GM23338 (cell line): ENCODE measurements at regions not wholly inside any gene's neighbourhood (a gene's known extent, or its start where the extent isn't known, plus 50 kb on each side); places are given as distances from the start of the nearest gene placed in this dataset.

Source experiments
- ATAC-seq: fragments of 200-7000 bp; cut with Tn5 transposase; 3 replicates; pipeline ENCODE4 v1.9.1; 2020
- DNase-seq: peaks from one replicate; pipeline ENCODE4 v3.0.0-alpha.2; 2015; ENCODE audit warnings: low spot score
- H2AFZ ChIP-seq: fragments of 200-600 bp; sonication (generic); 2 replicates; pipeline ENCODE4 v1.8.0; 2016; ENCODE audit warnings: antibody characterized with exemption, mild to moderate bottlenecking, moderate library complexity
- H3F3A ChIP-seq: fragments of 200-600 bp; sonication (generic); replicated peaks from 2 replicates; pipeline ENCODE4 v1.8.0; 2017; ENCODE audit warnings: antibody characterized with exemption, mixed run types, low read depth
- H3K27ac ChIP-seq: fragments of 200-600 bp; sonication (generic); 2 replicates; pipeline ENCODE4 v1.6.1; 2016; ENCODE audit warnings: low read depth
- H3K27me3 ChIP-seq: fragments of 200-600 bp; sonication (generic); 2 replicates; pipeline ENCODE4 v1.8.0; 2016; ENCODE audit warnings: mild to moderate bottlenecking, mixed run types, moderate library complexity; ENCODE audit not compliant: insufficient read depth
- H3K36me3 ChIP-seq: fragments of 200-600 bp; sonication (generic); 2 replicates; pipeline ENCODE4 v1.8.0; 2016; ENCODE audit warnings: mild to moderate bottlenecking; ENCODE audit not compliant: insufficient read depth
- H3K4me1 ChIP-seq: fragments of 200-600 bp; sonication (generic); 2 replicates; pipeline ENCODE4 v1.8.0; 2016; ENCODE audit warnings: mild to moderate bottlenecking, moderate library complexity; ENCODE audit not compliant: insufficient read depth
- H3K4me2 ChIP-seq: fragments of 200-600 bp; sonication (generic); 2 replicates; pipeline ENCODE4 v1.7.1; 2017; ENCODE audit warnings: mixed run types
- H3K4me3 ChIP-seq: fragments of 200-600 bp; sonication (generic); 2 replicates; pipeline ENCODE4 v1.6.1; 2016; ENCODE audit warnings: mixed run types
- H3K79me2 ChIP-seq: fragments of 200-600 bp; sonication (generic); replicated peaks from 2 replicates; pipeline ENCODE4 v1.8.0; 2017; ENCODE audit warnings: mild to moderate bottlenecking; ENCODE audit not compliant: insufficient read depth
- H3K9me2 ChIP-seq: fragments of 200-600 bp; sonication (generic); 2 replicates; pipeline ENCODE4 v1.8.0; 2017; ENCODE audit not compliant: insufficient read depth
- H4K20me1 ChIP-seq: fragments of 200-600 bp; sonication (generic); replicated peaks from 2 replicates; pipeline ENCODE4 v1.8.0; 2017; ENCODE audit warnings: mild to moderate bottlenecking; ENCODE audit not compliant: insufficient read depth
- H3K27ac Mint-ChIP-seq: 2 replicates; pipeline ENCODE4 v1.8.0; 2020; ENCODE audit warnings: inconsistent platforms, mild to moderate bottlenecking, moderate library complexity, mixed read lengths
- H3K27me3 Mint-ChIP-seq: 3 replicates; pipeline ENCODE4 v1.8.0; 2022; ENCODE audit warnings: low read depth, mild to moderate bottlenecking, moderate library complexity, mixed read lengths, inconsistent platforms; ENCODE audit not compliant: insufficient read depth, poor library complexity
- H3K36me3 Mint-ChIP-seq: 3 replicates; pipeline ENCODE4 v1.8.0; 2021; ENCODE audit warnings: low read depth, mild to moderate bottlenecking, inconsistent platforms, moderate library complexity, mixed read lengths
- H3K4me1 Mint-ChIP-seq: 3 replicates; pipeline ENCODE4 v1.8.0; 2020; ENCODE audit warnings: mild to moderate bottlenecking, inconsistent platforms, mixed read lengths
- H3K4me3 Mint-ChIP-seq: 3 replicates; pipeline ENCODE4 v1.8.0; 2021; ENCODE audit warnings: moderate library complexity, mild to moderate bottlenecking, inconsistent platforms, mixed read lengths
- H3K9me3 Mint-ChIP-seq: 3 replicates; pipeline ENCODE4 v1.8.0; 2020; ENCODE audit warnings: moderate library complexity, mild to moderate bottlenecking, inconsistent platforms, mixed read lengths
- EZH2 ChIP-seq: fragments of 200-600 bp; sonication (generic); IDR thresholded peaks from one replicate; pipeline ENCODE4 v1.8.0; 2017; ENCODE audit warnings: antibody characterized with exemption, mild to moderate bottlenecking, low read depth; ENCODE audit not compliant: unreplicated experiment
- JUNB ChIP-seq: IDR thresholded peaks from one replicate; pipeline ENCODE4 v1.6.1; 2016; ENCODE audit warnings: antibody characterized with exemption; ENCODE audit not compliant: unreplicated experiment
- POLR2AphosphoS5 ChIP-seq: IDR thresholded peaks from 2 replicates; pipeline ENCODE4 v1.6.1; 2016; ENCODE audit warnings: antibody characterized with exemption, low read depth
- TF ChIP-seq, protein P1 (sequence below): IDR thresholded peaks from one replicate; pipeline ENCODE4 v1.6.1; 2018; ENCODE audit warnings: antibody characterized with exemption; ENCODE audit not compliant: unreplicated experiment
- TF ChIP-seq, protein P2 (sequence below): fragments of 250-450 bp; sonication (Bioruptor Pico); IDR thresholded peaks from 2 replicates; pipeline ENCODE4 v1.5.0; 2020; ENCODE audit warnings: mild to moderate bottlenecking, moderate library complexity

DNA sequence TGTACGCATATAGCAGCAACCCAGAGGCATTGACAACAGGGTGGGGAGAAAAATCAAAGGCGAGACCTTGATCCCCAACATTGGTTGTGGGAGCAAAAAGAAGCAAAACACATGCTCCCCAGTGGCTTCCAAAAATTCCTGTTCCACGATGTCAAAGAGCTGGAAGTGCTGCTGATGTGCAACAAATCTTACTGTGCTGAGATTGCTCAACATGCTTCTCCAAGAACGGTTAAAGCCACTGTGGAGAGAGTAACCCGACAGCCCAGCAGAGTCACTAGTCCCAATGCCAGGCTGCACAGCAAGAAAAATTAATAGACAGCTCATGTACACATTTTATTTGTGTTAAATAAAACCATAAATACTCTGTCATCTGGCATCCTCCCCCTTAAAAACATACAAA is 179.9 kb upstream of the PFN2 start (continued):
- TF ChIP-seq, protein P1, sequence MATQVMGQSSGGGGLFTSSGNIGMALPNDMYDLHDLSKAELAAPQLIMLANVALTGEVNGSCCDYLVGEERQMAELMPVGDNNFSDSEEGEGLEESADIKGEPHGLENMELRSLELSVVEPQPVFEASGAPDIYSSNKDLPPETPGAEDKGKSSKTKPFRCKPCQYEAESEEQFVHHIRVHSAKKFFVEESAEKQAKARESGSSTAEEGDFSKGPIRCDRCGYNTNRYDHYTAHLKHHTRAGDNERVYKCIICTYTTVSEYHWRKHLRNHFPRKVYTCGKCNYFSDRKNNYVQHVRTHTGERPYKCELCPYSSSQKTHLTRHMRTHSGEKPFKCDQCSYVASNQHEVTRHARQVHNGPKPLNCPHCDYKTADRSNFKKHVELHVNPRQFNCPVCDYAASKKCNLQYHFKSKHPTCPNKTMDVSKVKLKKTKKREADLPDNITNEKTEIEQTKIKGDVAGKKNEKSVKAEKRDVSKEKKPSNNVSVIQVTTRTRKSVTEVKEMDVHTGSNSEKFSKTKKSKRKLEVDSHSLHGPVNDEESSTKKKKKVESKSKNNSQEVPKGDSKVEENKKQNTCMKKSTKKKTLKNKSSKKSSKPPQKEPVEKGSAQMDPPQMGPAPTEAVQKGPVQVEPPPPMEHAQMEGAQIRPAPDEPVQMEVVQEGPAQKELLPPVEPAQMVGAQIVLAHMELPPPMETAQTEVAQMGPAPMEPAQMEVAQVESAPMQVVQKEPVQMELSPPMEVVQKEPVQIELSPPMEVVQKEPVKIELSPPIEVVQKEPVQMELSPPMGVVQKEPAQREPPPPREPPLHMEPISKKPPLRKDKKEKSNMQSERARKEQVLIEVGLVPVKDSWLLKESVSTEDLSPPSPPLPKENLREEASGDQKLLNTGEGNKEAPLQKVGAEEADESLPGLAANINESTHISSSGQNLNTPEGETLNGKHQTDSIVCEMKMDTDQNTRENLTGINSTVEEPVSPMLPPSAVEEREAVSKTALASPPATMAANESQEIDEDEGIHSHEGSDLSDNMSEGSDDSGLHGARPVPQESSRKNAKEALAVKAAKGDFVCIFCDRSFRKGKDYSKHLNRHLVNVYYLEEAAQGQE = no peak

DNA sequence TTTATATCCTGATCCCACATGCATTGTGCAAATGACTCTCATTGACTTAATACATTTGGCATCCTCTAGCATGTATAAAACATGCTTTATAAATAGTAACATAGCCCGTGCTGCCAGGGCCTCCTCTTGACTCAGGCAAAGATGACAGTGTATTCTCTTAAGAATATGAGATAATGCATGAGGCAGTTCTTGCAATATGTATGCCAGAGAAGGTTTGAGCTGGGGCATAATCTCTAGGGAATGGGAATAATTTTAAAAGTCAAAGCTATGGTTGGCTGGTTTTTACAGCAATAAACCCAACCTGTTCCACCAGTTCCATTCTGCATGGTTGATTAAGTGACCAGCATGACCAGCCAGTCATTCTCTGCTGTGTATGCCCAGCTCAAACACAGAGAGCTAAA is 179.0 kb upstream of the PFN2 start:
- Histone ChIP-seq H3K27me3 (no peaks in the 10 kb centered on the region), H3K4me2 (no peak overlapping the region), H2AFZ (no peak overlapping the region), H3K79me2 (no peaks in the 10 kb centered on the region), H3K4me1 (no peaks in the 10 kb centered on the region), H3K36me3 (no peaks in the 10 kb centered on the region), H3K9me2 (no peaks in the 10 kb centered on the region), H4K20me1 (no peaks in the 10 kb centered on the region), H3K27ac (no peak overlapping the region), H3F3A (no peaks in the 10 kb centered on the region), H3K4me3 (no peak overlapping the region)
- H3K9me3 Mint-ChIP-seq = no peaks in the 10 kb centered on the region
- ATAC-seq (no peak), DNase-seq (no peak)
- no peak for TF ChIP-seq POLR2AphosphoS5
- no peak overlapping the region for H3K4me3 Mint-ChIP-seq
- H3K27me3 Mint-ChIP-seq = no peaks in the 10 kb centered on the region
- H3K27ac Mint-ChIP-seq = no peak overlapping the region
- H3K4me1 Mint-ChIP-seq = peaks cover 2% of the 10 kb centered on the region; the same call in 1 of the 3 replicates
- H3K36me3 Mint-ChIP-seq = no peaks in the 10 kb centered on the region

DNA sequence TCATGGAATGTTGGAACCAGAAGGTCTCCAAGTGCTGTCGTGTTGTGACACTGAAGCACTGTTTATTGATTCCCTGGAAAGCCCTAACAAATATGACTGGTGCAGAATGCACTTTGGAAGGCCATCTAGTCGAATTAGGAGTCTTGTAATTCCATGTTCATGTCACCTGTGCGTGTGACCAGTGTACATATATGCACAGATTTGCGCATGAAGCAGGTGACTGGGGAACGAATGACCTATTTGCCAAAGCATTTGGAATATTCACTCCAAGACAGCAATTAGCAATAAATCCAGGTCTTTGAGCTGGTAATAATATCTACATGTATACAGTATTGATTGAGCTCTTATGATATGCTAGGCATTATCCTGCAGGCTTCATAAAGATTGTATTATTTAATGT is 177.5 kb upstream of the PFN2 start:
- Mint-ChIP-seq H3K4me3 (no peak overlapping the region), H3K27ac (no peak overlapping the region), H3K27me3 (no peaks in the 10 kb centered on the region), H3K36me3 (no peaks in the 10 kb centered on the region), H3K4me1 (peaks cover 2% of the 10 kb centered on the region; the same call in 1 of the 3 replicates), H3K9me3 (no peaks in the 10 kb centered on the region)
- Histone ChIP-seq H3K36me3 (no peaks in the 10 kb centered on the region), H3K4me3 (no peak overlapping the region), H3K79me2 (no peaks in the 10 kb centered on the region), H4K20me1 (no peaks in the 10 kb centered on the region), H2AFZ (0 out of 2 replicates have a peak overlapping the region, but pooled peaks have one; percentile 84), H3K9me2 (no peaks in the 10 kb centered on the region), H3K27me3 (no peaks in the 10 kb centered on the region), H3K4me1 (no peaks in the 10 kb centered on the region), H3F3A (no peaks in the 10 kb centered on the region), H3K27ac (no peak overlapping the region), H3K4me2 (no peak overlapping the region)
- no peak for TF ChIP-seq JUNB
- no peak for TF ChIP-seq POLR2AphosphoS5
- TF ChIP-seq, protein P2, sequence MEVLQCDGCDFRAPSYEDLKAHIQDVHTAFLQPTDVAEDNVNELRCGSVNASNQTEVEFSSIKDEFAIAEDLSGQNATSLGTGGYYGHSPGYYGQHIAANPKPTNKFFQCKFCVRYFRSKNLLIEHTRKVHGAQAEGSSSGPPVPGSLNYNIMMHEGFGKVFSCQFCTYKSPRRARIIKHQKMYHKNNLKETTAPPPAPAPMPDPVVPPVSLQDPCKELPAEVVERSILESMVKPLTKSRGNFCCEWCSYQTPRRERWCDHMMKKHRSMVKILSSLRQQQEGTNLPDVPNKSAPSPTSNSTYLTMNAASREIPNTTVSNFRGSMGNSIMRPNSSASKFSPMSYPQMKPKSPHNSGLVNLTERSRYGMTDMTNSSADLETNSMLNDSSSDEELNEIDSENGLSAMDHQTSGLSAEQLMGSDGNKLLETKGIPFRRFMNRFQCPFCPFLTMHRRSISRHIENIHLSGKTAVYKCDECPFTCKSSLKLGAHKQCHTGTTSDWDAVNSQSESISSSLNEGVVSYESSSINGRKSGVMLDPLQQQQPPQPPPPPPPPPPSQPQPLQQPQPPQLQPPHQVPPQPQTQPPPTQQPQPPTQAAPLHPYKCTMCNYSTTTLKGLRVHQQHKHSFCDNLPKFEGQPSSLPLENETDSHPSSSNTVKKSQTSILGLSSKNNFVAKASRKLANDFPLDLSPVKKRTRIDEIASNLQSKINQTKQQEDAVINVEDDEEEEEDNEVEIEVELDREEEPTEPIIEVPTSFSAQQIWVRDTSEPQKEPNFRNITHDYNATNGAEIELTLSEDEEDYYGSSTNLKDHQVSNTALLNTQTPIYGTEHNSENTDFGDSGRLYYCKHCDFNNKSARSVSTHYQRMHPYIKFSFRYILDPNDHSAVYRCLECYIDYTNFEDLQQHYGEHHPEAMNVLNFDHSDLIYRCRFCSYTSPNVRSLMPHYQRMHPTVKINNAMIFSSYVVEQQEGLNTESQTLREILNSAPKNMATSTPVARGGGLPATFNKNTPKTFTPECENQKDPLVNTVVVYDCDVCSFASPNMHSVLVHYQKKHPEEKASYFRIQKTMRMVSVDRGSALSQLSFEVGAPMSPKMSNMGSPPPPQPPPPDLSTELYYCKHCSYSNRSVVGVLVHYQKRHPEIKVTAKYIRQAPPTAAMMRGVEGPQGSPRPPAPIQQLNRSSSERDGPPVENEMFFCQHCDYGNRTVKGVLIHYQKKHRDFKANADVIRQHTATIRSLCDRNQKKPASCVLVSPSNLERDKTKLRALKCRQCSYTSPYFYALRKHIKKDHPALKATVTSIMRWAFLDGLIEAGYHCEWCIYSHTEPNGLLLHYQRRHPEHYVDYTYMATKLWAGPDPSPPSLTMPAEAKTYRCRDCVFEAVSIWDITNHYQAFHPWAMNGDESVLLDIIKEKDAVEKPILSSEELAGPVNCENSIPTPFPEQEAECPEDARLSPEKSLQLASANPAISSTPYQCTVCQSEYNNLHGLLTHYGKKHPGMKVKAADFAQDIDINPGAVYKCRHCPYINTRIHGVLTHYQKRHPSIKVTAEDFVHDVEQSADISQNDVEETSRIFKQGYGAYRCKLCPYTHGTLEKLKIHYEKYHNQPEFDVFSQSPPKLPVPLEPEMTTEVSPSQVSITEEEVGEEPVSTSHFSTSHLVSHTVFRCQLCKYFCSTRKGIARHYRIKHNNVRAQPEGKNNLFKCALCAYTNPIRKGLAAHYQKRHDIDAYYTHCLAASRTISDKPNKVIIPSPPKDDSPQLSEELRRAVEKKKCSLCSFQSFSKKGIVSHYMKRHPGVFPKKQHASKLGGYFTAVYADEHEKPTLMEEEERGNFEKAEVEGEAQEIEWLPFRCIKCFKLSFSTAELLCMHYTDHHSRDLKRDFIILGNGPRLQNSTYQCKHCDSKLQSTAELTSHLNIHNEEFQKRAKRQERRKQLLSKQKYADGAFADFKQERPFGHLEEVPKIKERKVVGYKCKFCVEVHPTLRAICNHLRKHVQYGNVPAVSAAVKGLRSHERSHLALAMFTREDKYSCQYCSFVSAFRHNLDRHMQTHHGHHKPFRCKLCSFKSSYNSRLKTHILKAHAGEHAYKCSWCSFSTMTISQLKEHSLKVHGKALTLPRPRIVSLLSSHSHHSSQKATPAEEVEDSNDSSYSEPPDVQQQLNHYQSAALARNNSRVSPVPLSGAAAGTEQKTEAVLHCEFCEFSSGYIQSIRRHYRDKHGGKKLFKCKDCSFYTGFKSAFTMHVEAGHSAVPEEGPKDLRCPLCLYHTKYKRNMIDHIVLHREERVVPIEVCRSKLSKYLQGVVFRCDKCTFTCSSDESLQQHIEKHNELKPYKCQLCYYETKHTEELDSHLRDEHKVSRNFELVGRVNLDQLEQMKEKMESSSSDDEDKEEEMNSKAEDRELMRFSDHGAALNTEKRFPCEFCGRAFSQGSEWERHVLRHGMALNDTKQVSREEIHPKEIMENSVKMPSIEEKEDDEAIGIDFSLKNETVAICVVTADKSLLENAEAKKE (CRISPR knock-in tag) = no peak
- no peak for TF ChIP-seq EZH2
- no peak for ATAC-seq
- no peak for DNase-seq
